NB4 (cell line): ENCODE measurements at regions not wholly inside any gene's neighbourhood (a gene's known extent, or its start where the extent isn't known, plus 50 kb on each side); places are given as distances from the start of the nearest gene placed in this dataset.

Experiments used
- DNase-seq: peaks from one replicate; pipeline ENCODE4 v3.0.0; 2010; ENCODE audit warnings: low read depth
- H3K4me3 ChIP-seq: one replicate; pipeline ENCODE4 v1.5.1; 2011; ENCODE audit warnings: mild to moderate bottlenecking, low read depth, low read length, moderate library complexity
- MYC ChIP-seq: IDR thresholded peaks from 2 replicates; pipeline ENCODE4 v1.6.1; 2011; ENCODE audit warnings: low read depth, low read length
- POLR2A ChIP-seq: IDR thresholded peaks from 2 replicates; pipeline ENCODE4 v1.6.1; 2011; ENCODE audit warnings: mild to moderate bottlenecking; ENCODE audit not compliant: insufficient read length; ENCODE audit errors: extremely low read depth
- TF ChIP-seq, protein P1 (sequence below): IDR thresholded peaks from 2 replicates; pipeline ENCODE4 v1.6.1; 2011; ENCODE audit warnings: low read depth, low read length
- TF ChIP-seq, protein P2 (sequence below): IDR thresholded peaks from one replicate; pipeline ENCODE4 v1.5.1; 2012; ENCODE audit warnings: low read depth, low read length

DNA sequence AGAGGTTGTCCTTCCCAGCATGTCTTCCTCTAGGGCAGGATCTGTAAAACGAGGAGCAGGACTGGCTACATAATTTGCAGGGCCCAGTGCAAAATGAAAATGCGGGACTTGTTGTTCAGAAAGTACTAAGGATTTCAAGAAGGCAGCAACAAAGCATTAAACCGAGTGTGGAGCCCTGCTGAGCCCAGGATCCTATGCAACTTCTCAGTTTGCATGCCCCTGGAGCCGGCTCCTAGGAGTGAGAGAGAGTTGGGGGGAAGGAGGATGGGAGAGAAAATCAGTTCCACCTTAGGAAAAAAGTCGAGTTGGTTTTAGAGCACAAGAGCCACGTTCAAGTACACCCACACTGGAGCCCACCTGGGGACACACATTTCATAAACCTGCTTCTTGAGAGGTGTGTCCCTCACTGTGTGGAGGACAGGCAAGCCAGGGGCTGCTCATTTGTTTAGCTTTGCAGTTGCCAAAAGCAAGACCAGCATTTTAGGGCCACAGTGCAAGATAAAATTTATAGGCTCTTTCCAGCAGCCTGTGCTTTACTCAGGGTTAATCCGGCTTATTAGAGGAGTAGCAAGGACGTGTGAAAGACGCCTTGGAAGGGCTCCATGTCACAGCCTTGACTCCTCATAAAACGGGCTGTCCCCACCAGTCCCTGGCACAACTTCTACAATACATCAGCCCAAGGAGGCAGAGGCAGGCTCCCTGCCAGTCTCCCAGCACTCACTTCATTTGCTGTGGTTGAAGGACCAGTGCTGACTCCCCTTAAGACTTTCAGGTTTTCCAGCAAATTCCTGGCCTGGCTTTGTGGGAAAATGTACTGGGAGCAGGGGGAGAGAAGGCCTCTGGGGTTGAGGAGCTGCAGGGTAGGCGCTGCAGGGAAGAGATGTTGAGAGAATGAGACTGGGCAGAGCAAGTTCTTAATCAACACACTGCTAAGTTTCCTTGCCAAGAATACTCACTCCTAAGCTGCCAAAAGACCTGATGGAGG, 159.7 kb upstream of the SEMA6A start:
- no peak for TF ChIP-seq MYC
- no peak for TF ChIP-seq POLR2A
- TF ChIP-seq, protein P1, sequence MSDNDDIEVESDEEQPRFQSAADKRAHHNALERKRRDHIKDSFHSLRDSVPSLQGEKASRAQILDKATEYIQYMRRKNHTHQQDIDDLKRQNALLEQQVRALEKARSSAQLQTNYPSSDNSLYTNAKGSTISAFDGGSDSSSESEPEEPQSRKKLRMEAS, result no peak
- TF ChIP-seq, protein P2, sequence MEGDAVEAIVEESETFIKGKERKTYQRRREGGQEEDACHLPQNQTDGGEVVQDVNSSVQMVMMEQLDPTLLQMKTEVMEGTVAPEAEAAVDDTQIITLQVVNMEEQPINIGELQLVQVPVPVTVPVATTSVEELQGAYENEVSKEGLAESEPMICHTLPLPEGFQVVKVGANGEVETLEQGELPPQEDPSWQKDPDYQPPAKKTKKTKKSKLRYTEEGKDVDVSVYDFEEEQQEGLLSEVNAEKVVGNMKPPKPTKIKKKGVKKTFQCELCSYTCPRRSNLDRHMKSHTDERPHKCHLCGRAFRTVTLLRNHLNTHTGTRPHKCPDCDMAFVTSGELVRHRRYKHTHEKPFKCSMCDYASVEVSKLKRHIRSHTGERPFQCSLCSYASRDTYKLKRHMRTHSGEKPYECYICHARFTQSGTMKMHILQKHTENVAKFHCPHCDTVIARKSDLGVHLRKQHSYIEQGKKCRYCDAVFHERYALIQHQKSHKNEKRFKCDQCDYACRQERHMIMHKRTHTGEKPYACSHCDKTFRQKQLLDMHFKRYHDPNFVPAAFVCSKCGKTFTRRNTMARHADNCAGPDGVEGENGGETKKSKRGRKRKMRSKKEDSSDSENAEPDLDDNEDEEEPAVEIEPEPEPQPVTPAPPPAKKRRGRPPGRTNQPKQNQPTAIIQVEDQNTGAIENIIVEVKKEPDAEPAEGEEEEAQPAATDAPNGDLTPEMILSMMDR, result no peak
- H3K4me3 ChIP-seq, result no peak overlapping the region
- DNase-seq, result no peak

DNA sequence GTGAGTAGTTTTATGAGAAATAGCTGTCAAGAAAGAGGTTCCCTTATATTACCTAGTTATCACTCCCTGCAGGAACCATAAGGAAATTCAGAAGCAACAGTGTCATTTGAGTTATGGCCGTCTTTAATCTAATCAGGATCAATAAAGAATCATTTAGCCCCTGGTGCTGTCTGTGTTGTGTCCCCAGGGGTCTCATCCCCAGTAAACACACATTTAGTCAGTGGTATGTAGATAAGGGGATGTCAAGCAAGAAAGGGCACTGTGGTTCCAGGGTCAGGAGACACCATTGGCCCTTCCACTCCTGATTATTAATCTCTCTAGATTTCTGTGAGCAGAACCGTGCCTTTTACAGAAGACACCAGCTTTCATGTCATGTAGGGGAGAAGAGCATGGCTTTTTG, 158.0 kb upstream of the SEMA6A start:
- DNase-seq, result no peak
- TF ChIP-seq, protein P2, result no peak
- TF ChIP-seq MYC, result no peak
- TF ChIP-seq POLR2A, result no peak
- TF ChIP-seq, protein P1, result no peak
- no peak overlapping the region for H3K4me3 ChIP-seq

GRCh38 chr5:116731432-116731831, 156.8 kb upstream of the SEMA6A start:
- TF ChIP-seq, protein P2, result no peak
- no peak for TF ChIP-seq POLR2A
- TF ChIP-seq MYC, result no peak
- TF ChIP-seq, protein P1, result no peak
- DNase-seq, result no peak
- no peak overlapping the region for H3K4me3 ChIP-seq

DNA sequence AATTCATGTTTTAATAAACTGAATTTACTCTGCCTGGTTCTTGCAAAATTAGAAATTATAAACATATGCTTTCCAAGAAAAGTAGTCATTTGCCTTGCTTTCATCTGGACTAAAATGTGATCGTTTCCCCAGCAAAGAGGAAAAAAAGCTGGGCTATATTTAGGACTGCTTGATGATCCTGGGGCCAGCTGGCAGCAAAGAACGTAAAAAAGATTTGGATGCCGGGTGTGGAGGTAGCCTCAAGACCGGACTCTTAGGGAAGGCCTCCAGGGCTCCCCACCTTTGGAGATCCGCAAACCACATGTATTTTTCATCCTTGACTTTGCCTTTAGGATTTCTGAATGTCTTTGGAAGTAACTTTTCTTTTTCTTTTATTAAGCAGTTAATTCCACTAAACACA, 156.1 kb upstream of the SEMA6A start:
- DNase-seq, result no peak
- no peak overlapping the region for H3K4me3 ChIP-seq
- TF ChIP-seq POLR2A (no peak), MYC (no peak)
- TF ChIP-seq, protein P1, result no peak
- TF ChIP-seq, protein P2, result no peak

- TF ChIP-seq, protein P1, result no peak
- TF ChIP-seq, protein P2, result no peak
- TF ChIP-seq MYC, result no peak
- no peak for TF ChIP-seq POLR2A
- no peak for DNase-seq
These were observed 155.6 kb upstream of the SEMA6A start for GRCh38 chr5:116730185-116730584.

More at GRCh38 chr5:116730185-116730584, 155.6 kb upstream of the SEMA6A start:
- H3K4me3 ChIP-seq, result no peak overlapping the region
